GM19238 (cell line): ENCODE measurements at regions not wholly inside any gene's neighbourhood (a gene's known extent, or its start where the extent isn't known, plus 50 kb on each side); places are given as distances from the start of the nearest gene placed in this dataset.

Source experiments
- DNase-seq: peaks from one replicate; pipeline ENCODE4 v3.0.0; 2011; ENCODE audit warnings: low spot score; ENCODE audit not compliant: insufficient read length

DNA sequence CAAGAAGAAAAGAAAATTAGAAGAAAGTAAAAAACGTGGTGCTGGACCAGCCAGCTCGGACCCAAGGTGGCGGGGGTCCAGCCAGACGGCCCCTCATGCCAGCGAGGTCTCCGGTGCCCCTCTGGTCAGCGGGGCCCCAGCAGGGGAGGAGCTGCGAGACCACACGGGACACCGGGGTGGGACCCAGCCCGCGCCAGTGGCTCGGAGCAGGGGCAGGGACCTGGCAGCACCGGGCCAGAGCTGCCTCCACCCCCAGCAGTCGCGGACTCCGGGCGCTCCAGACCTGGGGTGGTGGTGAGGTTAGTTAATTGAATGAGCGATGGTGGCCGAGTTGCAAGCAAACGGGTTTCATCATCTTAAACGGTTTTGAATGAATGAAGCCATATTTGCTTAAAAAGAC is 289.9 kb upstream of the MC4R start:
- DNase-seq = no peak

DNA sequence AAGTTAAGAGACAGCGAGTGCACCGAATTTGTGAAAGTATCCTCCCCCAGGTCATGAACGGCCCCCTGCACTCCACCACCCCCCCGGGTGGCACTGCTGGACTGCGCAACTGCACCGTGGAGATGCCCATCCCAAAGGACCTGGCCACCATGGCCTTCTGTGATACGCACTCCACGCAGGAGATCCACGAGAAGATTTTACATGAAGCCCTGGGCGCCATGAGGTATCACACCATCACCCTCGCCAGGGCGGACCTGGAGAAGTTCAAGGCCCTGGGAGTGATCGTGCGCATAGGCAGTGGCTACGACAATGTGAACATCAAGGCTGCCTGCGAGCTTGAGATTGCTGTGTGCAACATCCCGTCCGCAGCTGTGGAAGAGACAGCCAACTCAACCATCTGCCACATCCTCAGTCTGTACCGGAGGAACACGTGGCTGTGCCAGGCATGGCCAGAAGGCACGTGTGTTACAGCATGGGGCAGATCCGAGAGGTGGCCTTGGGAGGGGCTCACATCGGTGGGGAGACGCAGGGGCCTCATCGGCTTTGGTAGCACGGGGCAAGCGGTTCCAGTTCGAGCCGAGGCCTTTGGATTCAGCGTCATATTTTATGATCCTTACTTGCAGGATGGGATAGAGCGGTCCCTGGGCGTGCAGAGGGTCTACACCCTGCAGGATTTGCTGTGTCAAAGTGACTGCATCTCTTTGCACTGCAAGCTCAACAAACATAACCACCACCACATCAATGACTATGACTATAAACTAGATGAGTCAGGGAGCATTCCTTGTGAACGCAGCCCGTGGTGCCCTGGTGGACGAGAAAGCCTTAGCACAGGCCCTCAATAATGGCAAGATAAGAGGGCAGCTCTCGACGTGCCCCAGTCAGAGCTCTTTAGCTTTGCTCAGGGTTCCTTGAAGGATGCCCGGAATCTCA is 290.8 kb upstream of the MC4R start:
- no peak for DNase-seq

GRCh38 chr18:60664736-60665135 is 292.2 kb upstream of the MC4R start:
- no peak for DNase-seq

DNA sequence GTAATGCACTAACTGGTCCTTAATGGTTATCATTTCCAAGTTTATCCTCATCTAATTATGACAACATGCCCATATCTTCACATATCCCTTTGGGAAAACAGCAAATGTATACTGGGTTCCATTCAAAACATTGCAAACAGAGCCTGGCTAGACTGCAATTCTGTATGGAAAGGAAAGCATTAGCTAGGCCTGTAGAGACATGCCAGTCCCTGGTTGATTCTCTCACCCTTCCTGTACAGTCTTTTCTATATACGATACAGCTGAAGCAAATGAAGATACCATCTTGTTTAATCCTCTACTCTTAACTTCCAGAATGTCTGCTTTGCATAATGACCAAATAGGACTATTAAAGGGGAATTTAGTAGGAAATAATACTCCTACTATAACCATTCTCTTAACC is 294.4 kb upstream of the MC4R start:
- no peak for DNase-seq

DNA sequence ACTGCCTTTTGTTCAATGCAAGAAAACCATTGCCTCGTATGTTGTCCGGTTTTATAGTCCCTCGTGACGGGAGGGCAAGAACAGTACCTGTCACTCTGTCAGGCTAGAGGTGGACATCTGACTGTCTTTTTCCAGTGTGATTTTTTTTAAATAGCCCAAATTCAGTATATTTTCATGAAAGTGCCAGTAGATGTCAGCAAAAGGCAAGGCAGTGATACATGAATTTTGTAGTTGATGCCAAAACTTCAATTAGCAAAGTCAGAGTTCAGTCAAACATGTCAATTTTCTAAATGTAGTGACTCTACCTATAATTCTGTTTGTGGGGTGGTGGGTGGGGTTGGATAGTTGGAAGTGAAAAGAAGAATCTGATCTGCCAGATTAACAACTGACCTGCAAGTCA is 296.0 kb upstream of the MC4R start:
- no peak for DNase-seq

- DNase-seq = no peak
Measured at GRCh38 chr18:60669938-60670337, 297.4 kb upstream of the MC4R start.

DNA sequence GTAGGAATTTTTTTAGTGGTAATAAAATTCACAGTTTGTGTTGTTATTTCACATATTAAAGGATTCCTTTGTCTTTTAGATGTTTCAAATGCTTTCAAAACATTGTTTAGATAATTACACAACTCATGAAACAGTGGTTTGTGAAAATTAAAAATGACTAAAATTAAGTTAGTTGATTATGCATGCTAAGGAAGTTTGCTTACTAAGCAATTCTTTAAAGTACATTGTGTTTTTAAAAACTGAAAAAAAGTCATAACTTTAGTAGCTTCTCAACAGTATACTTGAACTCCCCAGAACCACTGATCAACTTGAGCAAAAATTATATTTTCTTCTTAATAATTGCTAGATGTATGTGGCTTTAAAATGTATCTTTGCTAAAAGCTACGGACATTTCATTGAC is 298.4 kb upstream of the MC4R start:
- no peak for DNase-seq

DNA sequence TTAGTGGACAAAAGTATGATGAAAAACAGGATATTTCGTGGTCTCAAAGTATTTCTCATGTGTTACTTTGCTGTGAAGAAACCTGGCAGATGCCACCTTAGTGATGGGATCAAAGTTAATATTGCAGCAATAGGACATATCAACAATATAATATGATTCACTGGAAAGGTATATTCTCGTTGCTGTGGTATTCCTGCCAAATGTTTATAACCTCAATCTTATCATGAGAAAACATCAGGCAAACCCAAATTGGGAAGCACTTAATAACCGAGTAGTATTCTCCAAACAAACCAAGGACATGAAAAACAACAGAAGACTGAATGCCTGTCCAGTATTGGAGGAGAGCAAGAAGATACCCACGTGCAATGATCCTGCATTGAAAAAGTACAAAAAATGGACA is 302.6 kb upstream of the MC4R start:
- no peak for DNase-seq

DNA sequence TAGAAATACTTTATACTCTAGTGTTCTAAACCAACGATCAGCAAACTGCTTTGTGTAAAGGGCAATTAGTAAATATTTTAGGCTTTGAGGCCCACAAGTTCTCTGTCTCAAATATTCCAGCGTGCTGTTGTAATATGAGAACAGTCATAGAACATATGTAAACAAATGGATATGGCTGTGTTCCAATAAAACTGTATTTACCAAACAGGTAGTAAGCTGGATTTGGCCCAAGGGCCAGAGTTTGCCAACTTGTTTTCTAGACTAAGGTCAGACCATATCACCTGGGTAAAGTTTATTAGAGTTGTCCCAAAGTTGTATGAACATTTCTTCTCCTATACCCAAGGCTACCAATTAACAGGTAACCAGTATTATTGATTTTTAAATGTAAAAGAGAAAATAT is 303.2 kb upstream of the MC4R start:
- DNase-seq = no peak

- no peak for DNase-seq
Measured at GRCh38 chr18:60676815-60677214, 304.2 kb upstream of the MC4R start.

DNA sequence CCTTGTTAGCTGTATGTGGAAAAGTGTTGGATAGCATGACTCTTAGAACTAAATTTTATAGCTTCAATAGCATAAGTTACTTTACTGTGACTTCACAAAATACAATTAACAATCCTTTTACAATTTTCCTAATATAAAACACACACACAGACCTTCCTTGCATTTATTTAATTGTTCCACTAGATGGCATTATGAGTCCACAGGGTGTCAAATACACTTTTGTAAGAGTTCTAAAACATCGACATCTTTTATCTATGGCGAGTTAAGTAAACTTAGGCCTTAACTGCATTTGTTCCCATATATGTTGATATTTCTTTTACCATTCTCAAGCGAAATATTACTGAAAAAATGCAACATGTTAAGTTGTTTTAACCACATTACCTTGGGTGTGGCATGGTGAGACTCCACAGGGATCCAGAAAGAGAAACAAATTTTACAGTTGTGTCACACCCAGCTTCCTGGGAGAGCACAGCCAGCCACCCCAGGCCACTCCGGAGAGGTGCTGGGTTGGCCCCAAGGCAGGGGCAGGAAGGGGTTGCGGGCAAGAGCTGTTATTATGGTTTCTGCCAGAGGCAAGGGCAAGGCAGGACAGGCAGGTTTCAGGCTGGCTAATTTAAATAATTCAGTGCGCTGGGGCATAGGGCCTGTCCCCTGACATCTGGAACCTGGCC is 312.4 kb upstream of the MC4R start:
- DNase-seq = no peak

DNA sequence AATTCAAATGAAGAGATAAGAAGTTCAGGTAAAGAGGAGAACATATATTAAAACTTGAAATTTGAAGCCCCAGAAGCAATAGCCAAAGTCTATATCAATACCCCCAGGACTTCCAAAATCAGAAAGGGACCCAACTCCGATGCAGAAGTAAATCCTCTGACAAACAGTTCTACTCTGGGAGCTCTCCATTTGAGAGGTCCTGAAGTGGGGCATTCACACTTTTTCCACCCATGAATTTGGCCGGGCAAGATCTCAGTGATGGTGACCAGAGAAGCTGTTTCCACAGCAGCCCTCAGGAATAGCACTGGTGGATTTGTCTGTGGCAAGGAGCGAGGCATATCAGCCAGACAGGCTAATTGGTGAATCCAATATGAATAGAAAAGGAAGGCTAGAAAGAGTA is 313.6 kb upstream of the MC4R start:
- no peak for DNase-seq

- no peak for DNase-seq
Measured at GRCh38 chr18:60691061-60691460, 318.5 kb upstream of the MC4R start.

DNA sequence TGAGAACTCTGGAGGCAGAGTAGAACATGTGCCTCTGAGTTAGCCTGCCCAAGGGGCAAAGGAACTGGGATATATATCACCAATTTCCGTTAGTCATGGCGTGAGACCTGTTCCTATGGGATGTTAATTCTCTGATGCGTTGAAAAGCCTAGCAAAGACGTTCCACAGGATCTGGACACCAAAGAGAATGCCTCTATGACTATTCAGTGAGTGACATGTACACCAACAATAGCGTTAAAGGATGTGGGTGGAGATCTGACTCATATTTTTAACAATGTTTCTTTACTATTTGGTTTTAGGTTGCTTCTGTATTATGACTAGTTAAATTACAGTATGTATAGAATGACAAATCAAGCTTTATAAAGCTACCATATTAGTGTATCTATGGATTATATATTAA is 320.9 kb upstream of the MC4R start:
- no peak for DNase-seq

GRCh38 chr18:60698901-60699300 is 326.3 kb upstream of the MC4R start:
- no peak for DNase-seq

DNA sequence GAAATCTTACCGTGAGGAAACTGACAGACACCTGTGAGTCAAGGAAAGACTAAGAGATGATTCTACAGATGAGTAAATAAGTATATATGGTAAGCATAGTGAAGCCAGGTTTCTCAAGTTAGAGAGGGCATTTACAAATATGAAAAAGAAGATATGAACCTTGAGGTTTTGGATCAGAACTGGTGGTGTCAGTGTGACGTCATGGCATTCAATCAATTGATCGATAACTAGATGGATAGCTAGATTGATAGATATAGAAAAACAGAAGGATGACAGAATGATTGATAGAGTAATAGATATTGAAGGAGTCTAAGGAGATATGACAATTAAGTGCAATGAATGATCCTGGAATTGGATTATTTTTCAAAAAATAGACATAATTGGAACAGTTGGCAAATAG is 350.2 kb upstream of the MC4R start:
- no peak for DNase-seq

GRCh38 chr18:60732143-60732542 is 359.6 kb upstream of the MC4R start:
- DNase-seq = no peak

- DNase-seq = no peak
Measured at GRCh38 chr18:60739212-60739611, 366.6 kb upstream of the MC4R start.

GRCh38 chr18:60740313-60740712 is 367.7 kb upstream of the MC4R start:
- no peak for DNase-seq

DNA sequence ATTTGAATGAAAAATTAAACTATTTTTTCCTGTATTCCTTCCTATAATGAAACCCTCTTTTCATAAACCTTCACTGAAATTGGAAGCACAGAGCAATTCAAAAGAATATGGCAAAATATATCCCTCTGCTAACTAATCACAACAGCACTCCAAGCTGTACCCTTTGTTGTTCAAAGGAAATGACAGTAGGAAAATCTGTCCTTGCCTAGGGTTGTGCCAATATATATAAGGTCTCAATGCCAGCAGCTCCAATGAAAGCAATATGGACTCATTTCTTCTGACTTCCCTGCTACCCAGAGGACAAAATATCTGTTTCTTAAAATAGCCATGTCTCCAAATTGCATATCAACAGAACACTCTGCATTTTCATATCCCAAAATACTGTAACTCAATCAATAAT is 373.9 kb upstream of the MC4R start:
- DNase-seq = no peak

- DNase-seq = no peak
Measured at GRCh38 chr18:60746919-60747318, 374.3 kb upstream of the MC4R start.

GRCh38 chr18:60753753-60754152 is 381.2 kb upstream of the MC4R start:
- no peak for DNase-seq

- DNase-seq = no peak
Measured at GRCh38 chr18:60754413-60755009, 381.9 kb upstream of the MC4R start.
